Keratinocyte (primary cell): ENCODE measurements at regions not wholly inside any gene's neighbourhood (a gene's known extent, or its start where the extent isn't known, plus 50 kb on each side); places are given as distances from the start of the nearest gene placed in this dataset.

Source experiments
- DNase-seq: peaks from one replicate; pipeline ENCODE4 v3.0.0-alpha.2; 2011; ENCODE audit warnings: low read depth, missing footprints, low spot score
- FAIRE-seq: peaks from 2 replicates; lab custom pipeline; 2011; peaks lifted over from hg19 to GRCh38; lab: Jason Lieb, UNC
- H2AFZ ChIP-seq: 2 replicates; pipeline ENCODE4 v1.6.0; 2012; ENCODE audit warnings: low read length, control low read depth, inconsistent platforms; ENCODE audit not compliant: control insufficient read depth
- H3K27ac ChIP-seq: 2 replicates; pipeline ENCODE4 v1.5.1; 2011; ENCODE audit warnings: low read length; ENCODE audit not compliant: control insufficient read depth, insufficient read depth
- H3K27me3 ChIP-seq: 3 replicates; pipeline ENCODE4 v1.6.0; 2011; ENCODE audit warnings: low read length; ENCODE audit not compliant: control insufficient read depth, insufficient read depth; ENCODE audit errors: extremely low read depth
- H3K36me3 ChIP-seq, 2 experiments: 2 replicates in 1 of 2; 3 replicates in 1 of 2; pipeline ENCODE4 v1.5.1; 2011; ENCODE audit warnings: low read length in 2 of 2, mild to moderate bottlenecking in 1 of 2; ENCODE audit not compliant: control insufficient read depth in 2 of 2, insufficient read depth in 2 of 2; ENCODE audit errors: extremely low read depth in 1 of 2
- H3K4me1 ChIP-seq: 3 replicates; pipeline ENCODE4 v1.5.1; 2011; ENCODE audit warnings: low read length; ENCODE audit not compliant: control insufficient read depth, insufficient read depth; ENCODE audit errors: extremely low read depth
- H3K4me2 ChIP-seq: 3 replicates; pipeline ENCODE4 v1.6.0; 2011; ENCODE audit warnings: low read depth, low read length; ENCODE audit not compliant: control insufficient read depth, insufficient read depth; ENCODE audit errors: extremely low read depth
- H3K4me3 ChIP-seq, 3 experiments: fragments of 200-600 bp in 1 of 3; sonication (generic) in 1 of 3; 2 replicates in 2 of 3; 3 replicates in 1 of 3; pipeline ENCODE4 v1.5.1; 2011 to 2016; ENCODE audit warnings: low read length in 3 of 3, mild to moderate bottlenecking in 3 of 3, control low read depth in 2 of 3, inconsistent platforms in 1 of 3, low read depth in 1 of 3, mixed read lengths in 1 of 3, mixed run types in 1 of 3, moderate library complexity in 1 of 3; ENCODE audit not compliant: control insufficient read depth in 2 of 3, insufficient read depth in 2 of 3; ENCODE audit errors: extremely low read depth in 1 of 3
- H3K79me2 ChIP-seq: 2 replicates; pipeline ENCODE4 v1.6.0; 2012; ENCODE audit warnings: low read length; ENCODE audit not compliant: control insufficient read depth, insufficient read depth
- H3K9ac ChIP-seq: 3 replicates; pipeline ENCODE4 v1.6.0; 2011; ENCODE audit warnings: low read length; ENCODE audit not compliant: control insufficient read depth, insufficient read depth; ENCODE audit errors: extremely low read depth
- H3K9me1 ChIP-seq: 3 replicates; pipeline ENCODE4 v1.6.0; 2011; ENCODE audit warnings: low read length; ENCODE audit not compliant: control insufficient read depth, insufficient read depth; ENCODE audit errors: extremely low read depth
- H3K9me3 ChIP-seq: 2 replicates; pipeline ENCODE4 v1.5.1; 2012; ENCODE audit warnings: low read depth, low read length; ENCODE audit not compliant: control insufficient read depth
- H4K20me1 ChIP-seq: 3 replicates; pipeline ENCODE4 v1.6.0; 2011; ENCODE audit warnings: low read length; ENCODE audit not compliant: control insufficient read depth, insufficient read depth; ENCODE audit errors: extremely low read depth
- CTCF ChIP-seq, 3 experiments: IDR thresholded peaks in 1 of 3; conservative IDR thresholded peaks in 1 of 3; optimal IDR thresholded peaks in 1 of 3; 2 replicates in 2 of 3; 3 replicates in 1 of 3; pipeline versions ENCODE3 to v1.5.1; 2011; ENCODE audit warnings: low read length in 3 of 3, mild to moderate bottlenecking in 3 of 3, moderate library complexity in 2 of 3, control low read depth in 1 of 3, inconsistent platforms in 1 of 3; ENCODE audit not compliant: insufficient read depth in 2 of 3; ENCODE audit errors: extremely low read depth in 1 of 3
- EZH2 ChIP-seq: IDR thresholded peaks from one replicate; pipeline ENCODE4 v1.6.1; 2012; ENCODE audit warnings: inconsistent platforms, mild to moderate bottlenecking, low read length, moderate library complexity
- dilution Hi-C: fragments of 300-500 bp; cut with MboI; formaldehyde crosslinking; loops from one replicate; pipeline ENCODE4 v1.7.0; 2020; ENCODE audit warnings: low sequenced_read_pairs; ENCODE audit not compliant: extremely low pct_ligation_motif_present

- FAIRE-seq (peak; percentile 17), DNase-seq (no peak)
- no peaks in the 10 kb centered on the region for H3K9me3 ChIP-seq
- H3K36me3 ChIP-seq, result no peaks in the 10 kb centered on the region
- H3K9me1 ChIP-seq, result no peaks in the 10 kb centered on the region
- dilution Hi-C loops, result no loop called here
- no peaks in the 10 kb centered on the region for H3K79me2 ChIP-seq
- H3K27ac ChIP-seq, result no peak overlapping the region
- no peaks in the 10 kb centered on the region for H3K27me3 ChIP-seq
- H3K4me2 ChIP-seq, result no peak overlapping the region
- no peak for TF ChIP-seq EZH2
- no peak for TF ChIP-seq CTCF (optimal IDR thresholded peaks at IDR 0.05 in 1 of 3, IDR thresholded peaks at IDR 0.05 in 1 of 3, conservative IDR thresholded peaks at IDR 0.05 in 1 of 3; ENCODE audit: extremely low read depth in 1 of 3, insufficient read depth in 2 of 3, low read length in 3 of 3)
- peaks cover 24% of the 10 kb centered on the region for H3K4me1 ChIP-seq
- no peak overlapping the region for H2AFZ ChIP-seq
- no peak overlapping the region for H3K9ac ChIP-seq
- no peaks in the 10 kb centered on the region for H4K20me1 ChIP-seq
- no peak overlapping the region for H3K4me3 ChIP-seq
These were observed 161.5 kb upstream of the WDR1 start for GRCh38 chr4:10278071-10278470.

- no peak for FAIRE-seq
- no peaks in the 10 kb centered on the region for H3K9me1 ChIP-seq
These were observed 159.6 kb upstream of the WDR1 start for GRCh38 chr4:10276152-10276551.

GRCh38 chr4:10275696-10276095, 159.1 kb upstream of the WDR1 start:
- Histone ChIP-seq H3K9ac (no peak overlapping the region), H3K4me1 (peaks cover 9% of the 10 kb centered on the region), H3K4me2 (no peak overlapping the region), H3K27ac (no peak overlapping the region), H3K9me1 (no peaks in the 10 kb centered on the region), H3K36me3 (no peaks in the 10 kb centered on the region), H4K20me1 (no peaks in the 10 kb centered on the region), H3K4me3 (no peak overlapping the region), H3K79me2 (no peaks in the 10 kb centered on the region), H2AFZ (no peak overlapping the region), H3K27me3 (no peaks in the 10 kb centered on the region), H3K9me3 (no peaks in the 10 kb centered on the region)
- DNase-seq (no peak), FAIRE-seq (no peak)
- dilution Hi-C loops, result no loop called here
- TF ChIP-seq EZH2, result no peak
- no peak for TF ChIP-seq CTCF (optimal IDR thresholded peaks at IDR 0.05 in 1 of 3, IDR thresholded peaks at IDR 0.05 in 1 of 3, conservative IDR thresholded peaks at IDR 0.05 in 1 of 3; ENCODE audit: extremely low read depth in 1 of 3, insufficient read depth in 2 of 3, low read length in 3 of 3)

More at GRCh38 chr4:10276152-10276551, 159.6 kb upstream of the WDR1 start:
- Histone ChIP-seq H3K36me3 (no peaks in the 10 kb centered on the region), H3K9ac (no peak overlapping the region), H3K9me3 (no peaks in the 10 kb centered on the region), H3K79me2 (no peaks in the 10 kb centered on the region), H3K4me1 (peaks cover 9% of the 10 kb centered on the region), H4K20me1 (no peaks in the 10 kb centered on the region), H3K27me3 (no peaks in the 10 kb centered on the region), H2AFZ (no peak overlapping the region), H3K27ac (no peak overlapping the region), H3K4me2 (no peak overlapping the region), H3K4me3 (no peak overlapping the region)
- dilution Hi-C loops, result no loop called here
- no peak for DNase-seq
- no peak for TF ChIP-seq EZH2
